SK-N-SH (cell line): ENCODE measurements at regions not wholly inside any gene's neighbourhood (a gene's known extent, or its start where the extent isn't known, plus 50 kb on each side); places are given as distances from the start of the nearest gene placed in this dataset.

Experiments
- CTCF ChIA-PET: fragments of 300-600, 350-600 bp; formaldehyde crosslinking; extraction: SDS; loops from one replicate; lab custom pipeline; 2021; lab: Yijun Ruan, JAX
- POLR2A ChIA-PET: fragments of 350-600 bp; sonication (Branson Sonifier 250); formaldehyde crosslinking; extraction: SDS; loops from one replicate; lab custom pipeline; 2020; ENCODE audit warnings: antibody characterized with exemption, inconsistent platforms; lab: Yijun Ruan, JAX
- DNase-seq: peaks from one replicate; pipeline ENCODE4 v3.0.0; 2012
- H2AFZ ChIP-seq: fragments of 200-600 bp; sonication (generic); 2 replicates; pipeline ENCODE4 v1.8.1; 2016; ENCODE audit warnings: antibody characterized with exemption, mild to moderate bottlenecking, low read depth
- H3F3A ChIP-seq: fragments of 200-600 bp; sonication (generic); replicated peaks from 2 replicates; pipeline ENCODE3; 2016; ENCODE audit warnings: antibody characterized with exemption, mild to moderate bottlenecking; ENCODE audit not compliant: insufficient read depth
- H3K27ac ChIP-seq, 2 experiments: fragments of 200-500 bp in 1 of 2; fragments of 200-600 bp in 1 of 2; sonication (Bioruptor generic) in 1 of 2; sonication (generic), shearing (Covaris generic) in 1 of 2; 2 replicates each; pipeline versions ENCODE4 v1.5.1 to v1.6.1; 2014 to 2016; ENCODE audit warnings: low read depth in 2 of 2, inconsistent platforms in 1 of 2, low read length in 1 of 2, mild to moderate bottlenecking in 1 of 2, mixed read lengths in 1 of 2
- H3K27me3 ChIP-seq: fragments of 200-600 bp; sonication (generic), shearing (Covaris generic); 2 replicates; pipeline ENCODE4 v1.6.1; 2016; ENCODE audit warnings: mixed run types; ENCODE audit not compliant: insufficient read depth
- H3K36me3 ChIP-seq, 2 experiments: fragments of 200-500 bp in 1 of 2; fragments of 200-600 bp in 1 of 2; sonication (Bioruptor generic) in 1 of 2; sonication (generic) in 1 of 2; replicated peaks in 1 of 2; 2 replicates each; pipeline versions ENCODE3 to v1.5.1; 2014 to 2016; ENCODE audit warnings: low read length in 1 of 2, mild to moderate bottlenecking in 1 of 2; ENCODE audit not compliant: insufficient read depth in 2 of 2, control insufficient read depth in 1 of 2
- H3K4me1 ChIP-seq, 2 experiments: fragments of 200-500 bp in 1 of 2; fragments of 200-600 bp in 1 of 2; sonication (Bioruptor generic) in 1 of 2; sonication (generic), shearing (Covaris generic) in 1 of 2; 2 replicates each; pipeline versions ENCODE4 v1.5.1 to v1.6.1; 2014 to 2016; ENCODE audit warnings: low read depth in 1 of 2, low read length in 1 of 2, mixed run types in 1 of 2; ENCODE audit not compliant: insufficient read depth in 2 of 2, control insufficient read depth in 1 of 2
- H3K4me2 ChIP-seq: fragments of 200-600 bp; sonication (generic), shearing (Covaris generic); 2 replicates; pipeline ENCODE4 v1.6.1; 2017; ENCODE audit warnings: mixed run types
- H3K4me3 ChIP-seq, 2 experiments: fragments of 200-500 bp in 1 of 2; fragments of 200-600 bp in 1 of 2; sonication (Bioruptor generic) in 1 of 2; sonication (generic), shearing (Covaris generic) in 1 of 2; 2 replicates each; pipeline versions ENCODE4 v1.5.1 to v1.8.1; 2014 to 2016; ENCODE audit warnings: low read depth in 2 of 2, inconsistent platforms in 1 of 2, low read length in 1 of 2, mild to moderate bottlenecking in 1 of 2, mixed read lengths in 1 of 2, moderate library complexity in 1 of 2
- H3K79me2 ChIP-seq: fragments of 200-600 bp; sonication (generic); 2 replicates; pipeline ENCODE4 v1.8.1; 2017; ENCODE audit warnings: mild to moderate bottlenecking; ENCODE audit not compliant: insufficient read depth
- H3K9ac ChIP-seq: fragments of 200-600 bp; sonication (generic); 2 replicates; pipeline ENCODE4 v1.6.1; 2017; ENCODE audit warnings: mixed run types
- H3K9me2 ChIP-seq: fragments of 200-600 bp; sonication (generic); 2 replicates; pipeline ENCODE4 v1.6.1; 2017; ENCODE audit warnings: mixed run types
- H3K9me3 ChIP-seq: fragments of 200-600 bp; sonication (generic); 2 replicates; pipeline ENCODE4 v1.6.1; 2017; ENCODE audit warnings: mixed run types, mild to moderate bottlenecking, moderate library complexity
- H4K20me1 ChIP-seq: fragments of 200-600 bp; sonication (generic); 2 replicates; pipeline ENCODE4 v1.6.1; 2017; ENCODE audit warnings: mild to moderate bottlenecking, mixed run types; ENCODE audit not compliant: insufficient read depth
- CHD2 ChIP-seq: fragments of 150-350 bp; IDR thresholded peaks from 2 replicates; pipeline ENCODE4 v1.6.1; 2018; ENCODE audit warnings: low read length; ENCODE audit not compliant: partially characterized antibody
- ELF1 ChIP-seq: IDR thresholded peaks from 2 replicates; pipeline ENCODE4 v1.4.0; 2012
- EZH2phosphoT487 ChIP-seq: fragments of 200-600 bp; sonication (generic); IDR thresholded peaks from 2 replicates; pipeline ENCODE4 v1.6.1; 2017; ENCODE audit warnings: low read depth, mixed run types, mild to moderate bottlenecking, antibody characterized with exemption, moderate library complexity, borderline replicate concordance
- FOSL2 ChIP-seq: IDR thresholded peaks from 2 replicates; pipeline ENCODE4 v1.4.0; 2012; ENCODE audit warnings: low read depth, mild to moderate bottlenecking, moderate library complexity, borderline replicate concordance
- FOXM1 ChIP-seq: IDR thresholded peaks from 2 replicates; pipeline ENCODE4 v1.4.0; 2012; ENCODE audit warnings: low read depth, mild to moderate bottlenecking
- GABPA ChIP-seq: IDR thresholded peaks from 2 replicates; pipeline ENCODE4 v1.4.0; 2012; ENCODE audit warnings: low read depth, mild to moderate bottlenecking
- GATA2 ChIP-seq: sonication (generic); formaldehyde crosslinking; IDR thresholded peaks from 2 replicates; pipeline ENCODE4 v1.5.0; 2020; ENCODE audit warnings: mild to moderate bottlenecking, missing genetic modification reagents
- NFIC ChIP-seq: IDR thresholded peaks from 2 replicates; pipeline ENCODE4 v1.4.0; 2012; ENCODE audit warnings: borderline replicate concordance
- NRF1 ChIP-seq: IDR thresholded peaks from 2 replicates; pipeline ENCODE4 v1.6.1; 2012; ENCODE audit warnings: low read depth, mild to moderate bottlenecking, low read length
- POLR2AphosphoS5 ChIP-seq: IDR thresholded peaks from 2 replicates; pipeline ENCODE4 v1.6.1; 2012; ENCODE audit warnings: low read depth, low read length
- RCOR1 ChIP-seq: fragments of 150-350 bp; IDR thresholded peaks from 2 replicates; pipeline ENCODE4 v1.6.1; 2017; ENCODE audit warnings: antibody characterized with exemption, low read length
- SIN3A ChIP-seq: IDR thresholded peaks from 2 replicates; pipeline ENCODE4 v1.6.1; 2012; ENCODE audit warnings: low read depth, mild to moderate bottlenecking, low read length, moderate library complexity, borderline replicate concordance
- SMC3 ChIP-seq: IDR thresholded peaks from 2 replicates; pipeline ENCODE4 v1.6.1; 2012; ENCODE audit warnings: low read depth, low read length, improper control_type of control experiment
- TEAD4 ChIP-seq: IDR thresholded peaks from 2 replicates; pipeline ENCODE4 v1.4.0; 2012; ENCODE audit warnings: mild to moderate bottlenecking, borderline replicate concordance; ENCODE audit not compliant: insufficient read depth
- USF1 ChIP-seq: IDR thresholded peaks from 2 replicates; pipeline ENCODE4 v1.4.0; 2012; ENCODE audit warnings: low read depth, borderline replicate concordance
- ZBTB33 ChIP-seq: IDR thresholded peaks from 2 replicates; pipeline ENCODE4 v1.4.0; 2012; ENCODE audit warnings: low read depth, borderline replicate concordance
- WGBS: methylation state at CpG from one replicate; pipeline ENCODE4 v1.1.6; 2017; ENCODE audit warnings: low lambda C conversion rate; 5-methylcytosine and 5-hydroxymethylcytosine counted together
- TF ChIP-seq, protein P1 (sequence below): fragments of 200-600 bp; sonication (generic); IDR thresholded peaks from 2 replicates; pipeline ENCODE4 v1.6.1; 2017; ENCODE audit warnings: antibody characterized with exemption, mild to moderate bottlenecking, moderate library complexity
- TF ChIP-seq, protein P2 (sequence below): IDR thresholded peaks from 2 replicates; pipeline ENCODE4; 2012

DNA sequence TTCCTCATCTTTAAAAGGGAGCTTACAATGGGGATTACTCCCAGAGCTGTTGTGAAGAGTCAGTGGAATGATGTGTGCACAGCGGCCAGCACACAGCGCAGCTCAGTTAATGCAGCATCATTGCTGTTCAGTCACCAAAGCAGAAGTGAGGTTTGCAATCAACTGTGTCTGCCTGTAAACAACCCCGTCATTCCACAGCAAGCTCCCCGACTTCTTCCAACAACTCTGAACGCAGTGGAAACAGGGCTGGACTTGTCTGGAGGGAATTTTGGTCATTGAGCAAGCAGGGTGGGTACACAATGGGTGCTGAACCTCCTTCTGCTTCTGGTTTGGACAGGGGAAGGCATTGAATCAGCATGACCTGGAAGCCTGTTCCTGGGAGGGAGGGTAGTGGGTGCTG lies 347.4 kb downstream of the PTPRU start:
- H3K9me2 ChIP-seq, result no peaks in the 10 kb centered on the region

More for the DNA sequence above, 347.4 kb downstream of the PTPRU start:
- peaks cover 0 to 9% of the 10 kb centered on the region in 2 experiments; a peak in 1 of 4 replicates for H3K4me1 ChIP-seq
- TF ChIP-seq ZBTB33 (no peak), ELF1 (no peak), EZH2phosphoT487 (no peak), CHD2 (no peak), USF1 (no peak), SMC3 (no peak), GABPA (no peak), FOSL2 (no peak), SIN3A (no peak), TEAD4 (no peak), FOXM1 (no peak), NFIC (no peak), RCOR1 (no peak), NRF1 (no peak), POLR2AphosphoS5 (no peak), GATA2 (no peak)
- TF ChIP-seq, protein P1, sequence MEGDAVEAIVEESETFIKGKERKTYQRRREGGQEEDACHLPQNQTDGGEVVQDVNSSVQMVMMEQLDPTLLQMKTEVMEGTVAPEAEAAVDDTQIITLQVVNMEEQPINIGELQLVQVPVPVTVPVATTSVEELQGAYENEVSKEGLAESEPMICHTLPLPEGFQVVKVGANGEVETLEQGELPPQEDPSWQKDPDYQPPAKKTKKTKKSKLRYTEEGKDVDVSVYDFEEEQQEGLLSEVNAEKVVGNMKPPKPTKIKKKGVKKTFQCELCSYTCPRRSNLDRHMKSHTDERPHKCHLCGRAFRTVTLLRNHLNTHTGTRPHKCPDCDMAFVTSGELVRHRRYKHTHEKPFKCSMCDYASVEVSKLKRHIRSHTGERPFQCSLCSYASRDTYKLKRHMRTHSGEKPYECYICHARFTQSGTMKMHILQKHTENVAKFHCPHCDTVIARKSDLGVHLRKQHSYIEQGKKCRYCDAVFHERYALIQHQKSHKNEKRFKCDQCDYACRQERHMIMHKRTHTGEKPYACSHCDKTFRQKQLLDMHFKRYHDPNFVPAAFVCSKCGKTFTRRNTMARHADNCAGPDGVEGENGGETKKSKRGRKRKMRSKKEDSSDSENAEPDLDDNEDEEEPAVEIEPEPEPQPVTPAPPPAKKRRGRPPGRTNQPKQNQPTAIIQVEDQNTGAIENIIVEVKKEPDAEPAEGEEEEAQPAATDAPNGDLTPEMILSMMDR, result no peak
- TF ChIP-seq, protein P2, sequence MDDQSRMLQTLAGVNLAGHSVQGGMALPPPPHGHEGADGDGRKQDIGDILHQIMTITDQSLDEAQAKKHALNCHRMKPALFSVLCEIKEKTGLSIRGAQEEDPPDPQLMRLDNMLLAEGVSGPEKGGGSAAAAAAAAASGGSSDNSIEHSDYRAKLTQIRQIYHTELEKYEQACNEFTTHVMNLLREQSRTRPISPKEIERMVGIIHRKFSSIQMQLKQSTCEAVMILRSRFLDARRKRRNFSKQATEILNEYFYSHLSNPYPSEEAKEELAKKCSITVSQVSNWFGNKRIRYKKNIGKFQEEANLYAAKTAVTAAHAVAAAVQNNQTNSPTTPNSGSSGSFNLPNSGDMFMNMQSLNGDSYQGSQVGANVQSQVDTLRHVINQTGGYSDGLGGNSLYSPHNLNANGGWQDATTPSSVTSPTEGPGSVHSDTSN, result no peak
- TF ChIP-seq, all 33 proteins: peak for 0
- ChIA-PET POLR2A (no interaction called here), CTCF (interaction anchor here (0.6 kb wide), 1 partner anchor 54 kb away, joined by 3 read pairs; no protein-coding TSS in a partner anchor)
- H3K27me3 ChIP-seq, result no peaks in the 10 kb centered on the region
- H3K36me3 ChIP-seq, result no peaks in the 10 kb centered on the region
- H3K9me3 ChIP-seq, result no peaks in the 10 kb centered on the region
- no peak overlapping the region for H3K9ac ChIP-seq
- no peak overlapping the region for H3K4me2 ChIP-seq
- 82% methylated on average over 5 of the region's 5 CpGs for WGBS
- no peak overlapping the region for H3K4me3 ChIP-seq
- no peak for DNase-seq
- no peak overlapping the region for H3K27ac ChIP-seq
- H2AFZ ChIP-seq, result no peak overlapping the region
- no peaks in the 10 kb centered on the region for H3K79me2 ChIP-seq
- H3F3A ChIP-seq, result no peaks in the 10 kb centered on the region
- no peaks in the 10 kb centered on the region for H4K20me1 ChIP-seq
